ENCODE measurements at regions not wholly inside any gene's neighbourhood (a gene's known extent, or its start where the extent isn't known, plus 50 kb on each side); places are given as distances from the start of the nearest gene placed in this dataset.
"Not testable (repeated sequence)": the region's sequence is repeated elsewhere in the genome, so short reads cannot be mapped to it uniquely, and the experiment has no call there.

- DNase-seq: no peak
Measured at GRCh38 chr12:66776974-66777373, 98.1 kb upstream of the GRIP1 start.

- DNase-seq: no peak
Measured at GRCh38 chr12:66779466-66779865, 100.6 kb upstream of the GRIP1 start.

- DNase-seq: no peak
Measured at GRCh38 chr12:66786531-66787308, 107.8 kb upstream of the GRIP1 start.

GRCh38 chr12:66799551-66799950 lies 120.7 kb upstream of the GRIP1 start:
- no peak for DNase-seq

- no peak for DNase-seq
Measured at GRCh38 chr12:66800046-66800445, 121.2 kb upstream of the GRIP1 start.

GRCh38 chr12:66803930-66804329 lies 125.1 kb upstream of the GRIP1 start:
- no peak for DNase-seq

GRCh38 chr12:66804563-66804974 lies 125.7 kb upstream of the GRIP1 start:
- no peak for DNase-seq

GRCh38 chr12:66808606-66809005 lies 129.7 kb upstream of the GRIP1 start:
- DNase-seq: no peak

GRCh38 chr12:66813137-66813892 lies 134.4 kb upstream of the GRIP1 start:
- DNase-seq: no peak

GRCh38 chr12:66819587-66819986 lies 140.7 kb upstream of the GRIP1 start:
- no peak for DNase-seq

- no peak for DNase-seq
Measured at GRCh38 chr12:66822961-66823360, 144.1 kb upstream of the GRIP1 start.

- DNase-seq: no peak
Measured at GRCh38 chr12:66823857-66824570, 145.1 kb upstream of the GRIP1 start.

- not testable (repeated sequence) for DNase-seq
Measured at GRCh38 chr12:66825921-66826320, 147.0 kb upstream of the GRIP1 start.

- DNase-seq: no peak
Measured at GRCh38 chr12:66829660-66830325, 150.9 kb upstream of the GRIP1 start.

- DNase-seq: no peak
Measured at GRCh38 chr12:66831495-66831894, 152.6 kb upstream of the GRIP1 start.

GRCh38 chr12:66832997-66833396 lies 154.1 kb upstream of the GRIP1 start:
- no peak for DNase-seq

GRCh38 chr12:66836623-66837310 lies 157.9 kb upstream of the GRIP1 start:
- DNase-seq: no peak

- DNase-seq: no peak
Measured at GRCh38 chr12:66837311-66837627, 158.4 kb upstream of the GRIP1 start.

- DNase-seq: no peak
Measured at GRCh38 chr12:66838366-66838765, 159.5 kb upstream of the GRIP1 start.

- DNase-seq: no peak
Measured at GRCh38 chr12:66848967-66849366, 170.1 kb upstream of the GRIP1 start.

GRCh38 chr12:66851134-66851533 lies 172.3 kb upstream of the GRIP1 start:
- no peak for DNase-seq

GRCh38 chr12:66852091-66852490 lies 173.2 kb upstream of the GRIP1 start:
- DNase-seq: no peak

- no peak for DNase-seq
Measured at GRCh38 chr12:66852765-66853164, 173.9 kb upstream of the GRIP1 start.
